Calu3 (cell line): ENCODE measurements at regions not wholly inside any gene's neighbourhood (a gene's known extent, or its start where the extent isn't known, plus 50 kb on each side); places are given as distances from the start of the nearest gene placed in this dataset.

Experiments used
- BruUV-seq: library from RNA; stranded (reverse); fragments of 400-500 nt; replicated peaks from 2 replicates; lab custom pipeline; 2021; lab: Mats Ljungman, UMichigan
- CTCF ChIA-PET: fragments of 300-600 bp; sonication (Branson Sonifier 250); formaldehyde crosslinking; loops from one replicate; lab custom pipeline; 2022; ENCODE audit warnings: antibody characterized with exemption; lab: Charles Lee
- DNase-seq: peaks from one replicate; pipeline ENCODE4 v3.0.0; 2022
- H3K27ac Mint-ChIP-seq: one replicate; pipeline ENCODE4 v1.8.0; 2022; ENCODE audit warnings: mixed read lengths; ENCODE audit not compliant: unreplicated experiment
- H3K27me3 Mint-ChIP-seq: one replicate; pipeline ENCODE4 v1.8.0; 2022; ENCODE audit warnings: mixed read lengths; ENCODE audit not compliant: unreplicated experiment
- H3K36me3 Mint-ChIP-seq: one replicate; pipeline ENCODE4 v1.8.0; 2022; ENCODE audit warnings: mild to moderate bottlenecking, moderate library complexity, mixed read lengths; ENCODE audit not compliant: insufficient read depth, unreplicated experiment
- H3K4me1 Mint-ChIP-seq: one replicate; pipeline ENCODE4 v1.8.0; 2022; ENCODE audit warnings: mild to moderate bottlenecking, low read depth, mixed read lengths; ENCODE audit not compliant: unreplicated experiment
- H3K4me3 Mint-ChIP-seq: one replicate; pipeline ENCODE4 v1.8.0; 2022; ENCODE audit warnings: mild to moderate bottlenecking, low read depth, moderate library complexity, mixed read lengths; ENCODE audit not compliant: unreplicated experiment
- H3K9me3 Mint-ChIP-seq: one replicate; pipeline ENCODE4 v1.8.0; 2022; ENCODE audit warnings: low read depth, mixed read lengths; ENCODE audit not compliant: unreplicated experiment
- intact Hi-C: fragments of 100-400 bp; cut with micrococcal nuclease; formaldehyde crosslinking; loops from one replicate; pipeline ENCODE4 v1.10.0; 2022; ENCODE audit not compliant: unreplicated experiment
- TF ChIP-seq, protein P1 (sequence below): fragments of 200-600 bp; IDR thresholded peaks from one replicate; pipeline ENCODE4 v1.8.0; 2022; ENCODE audit warnings: antibody characterized with exemption; ENCODE audit not compliant: unreplicated experiment

DNA sequence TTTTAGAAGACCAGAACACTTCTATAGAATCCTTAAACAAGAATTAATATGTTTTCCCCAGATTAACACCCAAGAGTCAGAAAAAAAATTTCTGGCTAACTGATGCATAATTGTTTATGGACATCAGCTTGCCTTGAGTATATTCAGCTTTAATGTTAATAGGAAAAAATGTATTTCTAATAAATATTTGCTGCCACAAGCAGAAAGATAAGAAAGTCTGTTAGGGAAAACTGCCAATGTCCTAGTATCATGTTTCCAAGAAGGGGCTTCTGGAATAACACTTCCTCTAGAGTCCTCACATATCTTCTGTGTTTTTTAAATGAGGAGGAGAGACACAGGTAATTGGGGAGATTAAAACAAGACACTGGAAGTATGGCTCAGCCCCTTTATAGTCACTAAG, 202.1 kb upstream of the TET2 start:
- intact Hi-C loops: no loop called here
- Mint-ChIP-seq H3K27me3 (no peaks in the 10 kb centered on the region), H3K4me3 (no peak overlapping the region), H3K9me3 (peaks cover 2% of the 10 kb centered on the region), H3K4me1 (peaks cover 23% of the 10 kb centered on the region), H3K36me3 (no peaks in the 10 kb centered on the region), H3K27ac (no peak overlapping the region)
- BruUV-seq: no TSS peak
- CTCF ChIA-PET: no interaction called here
- DNase-seq: no peak
- TF ChIP-seq, protein P1, sequence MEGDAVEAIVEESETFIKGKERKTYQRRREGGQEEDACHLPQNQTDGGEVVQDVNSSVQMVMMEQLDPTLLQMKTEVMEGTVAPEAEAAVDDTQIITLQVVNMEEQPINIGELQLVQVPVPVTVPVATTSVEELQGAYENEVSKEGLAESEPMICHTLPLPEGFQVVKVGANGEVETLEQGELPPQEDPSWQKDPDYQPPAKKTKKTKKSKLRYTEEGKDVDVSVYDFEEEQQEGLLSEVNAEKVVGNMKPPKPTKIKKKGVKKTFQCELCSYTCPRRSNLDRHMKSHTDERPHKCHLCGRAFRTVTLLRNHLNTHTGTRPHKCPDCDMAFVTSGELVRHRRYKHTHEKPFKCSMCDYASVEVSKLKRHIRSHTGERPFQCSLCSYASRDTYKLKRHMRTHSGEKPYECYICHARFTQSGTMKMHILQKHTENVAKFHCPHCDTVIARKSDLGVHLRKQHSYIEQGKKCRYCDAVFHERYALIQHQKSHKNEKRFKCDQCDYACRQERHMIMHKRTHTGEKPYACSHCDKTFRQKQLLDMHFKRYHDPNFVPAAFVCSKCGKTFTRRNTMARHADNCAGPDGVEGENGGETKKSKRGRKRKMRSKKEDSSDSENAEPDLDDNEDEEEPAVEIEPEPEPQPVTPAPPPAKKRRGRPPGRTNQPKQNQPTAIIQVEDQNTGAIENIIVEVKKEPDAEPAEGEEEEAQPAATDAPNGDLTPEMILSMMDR: no peak

DNA sequence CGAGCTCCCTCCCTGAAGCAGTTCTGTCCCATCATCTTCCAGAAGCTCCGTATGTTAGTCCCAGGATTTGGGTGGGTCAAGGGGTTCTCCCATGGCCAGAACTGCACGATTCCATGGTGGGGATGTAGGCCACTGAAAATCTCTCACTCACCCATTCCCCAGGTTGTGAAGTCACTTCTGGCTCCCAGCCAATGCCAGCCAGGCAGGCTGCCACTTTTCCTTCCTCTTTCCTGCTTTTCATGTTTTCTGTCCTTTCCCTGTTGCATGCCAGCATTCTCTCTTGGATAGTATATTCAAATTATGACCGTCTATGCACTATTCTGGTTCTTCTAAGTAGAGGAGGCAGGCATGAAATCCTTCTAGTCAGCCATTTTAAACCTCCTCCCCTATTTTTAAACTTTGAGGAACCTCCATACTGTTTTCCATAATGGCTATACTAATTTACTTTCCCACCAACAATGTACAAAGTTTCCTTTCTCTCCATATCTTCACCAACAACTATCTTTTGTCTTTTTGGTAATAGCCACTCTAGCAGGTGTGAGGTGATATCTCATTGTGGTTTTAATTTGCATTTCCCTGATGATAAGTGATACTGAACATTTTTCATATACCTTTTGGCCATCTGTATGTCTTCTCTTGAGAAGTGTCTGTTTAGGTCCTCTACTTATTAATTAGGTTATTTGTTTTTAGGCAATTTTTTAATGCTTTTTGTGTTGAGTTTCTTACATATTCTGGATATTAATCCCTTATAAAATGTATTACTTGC, 182.1 kb upstream of the TET2 start:
- intact Hi-C loops: no loop called here
- BruUV-seq: no TSS peak
- no peak overlapping the region for H3K4me3 Mint-ChIP-seq
- TF ChIP-seq, protein P1: no peak
- H3K36me3 Mint-ChIP-seq: no peaks in the 10 kb centered on the region
- peaks cover 7% of the 10 kb centered on the region for H3K9me3 Mint-ChIP-seq
- H3K27me3 Mint-ChIP-seq: no peaks in the 10 kb centered on the region
- CTCF ChIA-PET: no interaction called here
- no peak for DNase-seq
- H3K4me1 Mint-ChIP-seq: peaks cover 42% of the 10 kb centered on the region
- no peak overlapping the region for H3K27ac Mint-ChIP-seq

DNA sequence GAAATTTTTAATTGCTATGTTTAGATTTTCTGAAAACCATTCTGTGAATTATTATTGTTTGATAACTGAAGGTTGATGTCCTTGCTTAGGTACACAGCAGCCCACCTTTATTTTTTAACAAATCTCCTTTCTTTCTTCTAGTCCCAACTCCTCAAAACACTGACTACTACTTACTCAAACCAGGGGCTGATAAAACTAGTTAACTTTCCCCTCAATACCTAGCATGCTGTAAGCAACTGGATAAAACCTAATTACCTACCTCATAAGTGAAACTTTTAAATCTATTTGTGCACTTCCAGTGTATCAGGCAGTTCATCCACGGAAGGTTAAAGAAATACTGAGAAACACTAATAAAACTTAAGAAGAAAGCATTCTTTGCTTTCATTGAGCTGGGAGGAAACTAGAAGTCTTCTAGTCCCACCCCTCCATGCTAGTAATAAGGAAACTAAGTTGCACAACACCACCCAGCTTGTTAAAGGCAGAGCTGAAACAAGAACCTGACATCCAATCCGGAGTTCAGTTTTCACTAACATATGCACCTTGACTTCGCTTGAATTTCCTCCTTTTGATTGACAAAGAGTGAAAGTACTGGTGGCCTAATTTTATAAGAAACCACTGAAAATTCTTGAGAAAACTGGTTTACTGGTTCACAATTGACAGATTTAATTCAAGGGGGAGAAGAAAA, 180.2 kb upstream of the TET2 start:
- Mint-ChIP-seq H3K4me1 (peaks cover 53% of the 10 kb centered on the region), H3K4me3 (peak overlapping the region; percentile 48), H3K27ac (peak overlapping the region; percentile 83), H3K27me3 (no peaks in the 10 kb centered on the region), H3K36me3 (no peaks in the 10 kb centered on the region), H3K9me3 (peaks cover 2% of the 10 kb centered on the region)
- CTCF ChIA-PET: interaction anchor here (0.5 to 0.9 kb wide), 2 partner anchors 25 to 304 kb away, joined by 3 read pairs; no protein-coding TSS in a partner anchor
- TF ChIP-seq, protein P1: no peak
- peak; percentile 38 for DNase-seq
- no TSS peak for BruUV-seq
- intact Hi-C loops: loop anchor here (1.0 kb wide), 1 partner anchor 25 kb away; no protein-coding TSS in a partner anchor

DNA sequence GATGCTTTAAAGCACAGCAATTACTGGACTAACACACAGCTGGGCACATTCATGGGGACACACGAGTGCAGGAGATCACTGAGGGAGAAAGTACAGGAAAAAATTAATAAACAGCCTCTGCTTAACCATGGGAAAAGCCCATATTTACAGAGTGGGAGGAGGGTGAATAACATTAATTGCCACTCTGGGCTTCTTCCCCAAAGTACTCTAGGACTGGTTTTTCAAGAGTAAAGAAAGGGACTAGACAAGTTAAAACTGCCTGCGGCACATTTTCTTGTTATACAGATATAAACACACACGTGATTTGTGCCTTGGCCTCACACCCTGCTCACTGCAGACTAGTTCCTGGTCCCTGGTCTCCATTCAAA, 179.7 kb upstream of the TET2 start:
- no TSS peak for BruUV-seq
- Mint-ChIP-seq H3K9me3 (peaks cover 2% of the 10 kb centered on the region), H3K4me3 (peak overlapping the region; percentile 48), H3K27ac (peak overlapping the region; percentile 83), H3K4me1 (peaks cover 58% of the 10 kb centered on the region), H3K27me3 (no peaks in the 10 kb centered on the region), H3K36me3 (no peaks in the 10 kb centered on the region)
- TF ChIP-seq, protein P1: no peak
- CTCF ChIA-PET: interaction anchor here (0.9 kb wide), 1 partner anchor 26 kb away, joined by 3 read pairs; no protein-coding TSS in a partner anchor
- intact Hi-C loops: no loop called here
- peak; percentile 34 for DNase-seq
